HPDE6-E6E7 (cell line): ENCODE measurements at regions not wholly inside any gene's neighbourhood (a gene's known extent, or its start where the extent isn't known, plus 50 kb on each side); places are given as distances from the start of the nearest gene placed in this dataset.
"Not testable (repeated sequence)": the region's sequence is repeated elsewhere in the genome, so short reads cannot be mapped to it uniquely, and the experiment has no call there.

Experiments used
- DNase-seq: peaks from one replicate; pipeline ENCODE4 v3.0.0; 2011; ENCODE audit warnings: missing footprints; ENCODE audit errors: extremely low spot score

DNA sequence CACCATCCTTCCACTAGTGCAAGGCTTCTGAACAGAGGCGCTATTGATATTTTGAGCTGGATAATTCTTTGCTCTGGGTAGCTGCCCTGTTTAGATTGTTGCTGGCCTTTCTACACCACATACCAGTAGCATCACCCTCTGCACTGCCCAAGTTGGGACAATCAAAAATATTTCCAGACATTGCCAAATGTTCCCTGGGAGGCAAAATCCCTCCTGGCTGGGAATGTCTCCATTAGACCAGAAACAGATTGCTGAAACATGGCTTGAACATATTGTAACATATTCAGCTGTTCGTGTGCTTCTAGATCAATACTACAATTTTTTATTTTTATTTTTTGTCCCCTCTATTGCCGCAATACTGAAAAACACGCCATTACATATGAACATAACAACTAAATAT is 174.6 kb downstream of the ABCA8 start:
- no peak for DNase-seq

DNA sequence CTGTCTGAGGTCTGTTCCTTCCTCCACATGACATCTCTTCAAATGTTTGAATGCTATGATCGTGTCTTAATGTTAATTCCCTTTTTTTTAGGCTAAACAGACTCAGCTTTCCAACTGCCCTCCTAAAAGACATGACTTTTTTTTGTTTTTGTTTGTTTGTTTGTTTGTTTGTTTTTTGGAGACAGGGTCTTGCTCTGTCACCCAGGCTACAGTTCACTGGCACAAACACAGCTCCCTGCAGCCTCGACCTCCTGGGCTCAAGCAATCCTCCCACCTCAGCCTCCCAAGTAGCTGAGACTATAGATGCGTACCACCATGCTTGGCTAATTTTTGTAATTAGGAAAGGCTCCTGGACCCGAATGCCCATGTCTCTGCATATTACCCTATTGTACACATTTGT is 176.5 kb downstream of the ABCA8 start:
- no peak for DNase-seq

DNA sequence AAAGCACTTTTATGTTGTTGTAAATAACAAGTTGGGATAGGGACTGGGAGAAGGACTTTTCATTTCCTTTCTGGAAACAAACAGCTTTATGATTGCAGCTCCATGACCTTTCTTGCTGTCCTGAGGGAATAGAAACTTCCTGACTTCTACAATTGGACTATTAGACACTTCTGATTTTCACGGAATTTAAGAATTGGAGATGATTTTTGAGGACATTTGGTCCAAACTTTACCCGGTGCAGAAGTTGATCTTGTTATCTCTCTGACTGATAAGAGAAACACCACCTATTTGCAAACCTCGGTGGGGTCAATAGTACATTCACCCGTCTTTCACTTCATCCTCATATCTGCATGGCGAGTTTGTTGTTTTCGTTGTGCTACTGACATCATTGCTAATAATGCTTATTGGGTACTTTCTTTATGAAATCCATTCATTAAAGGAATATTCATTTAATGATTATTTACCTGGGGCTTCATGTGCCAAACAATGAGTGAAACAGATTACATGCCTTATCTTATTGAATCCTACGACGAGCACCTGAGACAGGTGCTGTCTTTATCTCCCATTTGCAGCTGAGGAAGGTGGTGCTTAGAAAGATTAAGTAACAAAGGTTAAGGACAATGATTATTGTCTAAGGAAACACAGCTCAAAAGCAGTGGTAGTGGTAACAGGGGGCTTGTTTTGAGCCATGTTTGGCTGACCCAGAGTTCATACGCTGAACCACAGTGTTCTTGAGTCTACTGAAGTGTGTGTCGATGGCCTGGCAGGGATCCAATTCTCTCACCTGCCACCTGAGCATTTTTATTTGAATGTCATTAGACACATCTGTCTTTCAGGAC is 176.9 kb upstream of the FAM20A start:
- no peak for DNase-seq

DNA sequence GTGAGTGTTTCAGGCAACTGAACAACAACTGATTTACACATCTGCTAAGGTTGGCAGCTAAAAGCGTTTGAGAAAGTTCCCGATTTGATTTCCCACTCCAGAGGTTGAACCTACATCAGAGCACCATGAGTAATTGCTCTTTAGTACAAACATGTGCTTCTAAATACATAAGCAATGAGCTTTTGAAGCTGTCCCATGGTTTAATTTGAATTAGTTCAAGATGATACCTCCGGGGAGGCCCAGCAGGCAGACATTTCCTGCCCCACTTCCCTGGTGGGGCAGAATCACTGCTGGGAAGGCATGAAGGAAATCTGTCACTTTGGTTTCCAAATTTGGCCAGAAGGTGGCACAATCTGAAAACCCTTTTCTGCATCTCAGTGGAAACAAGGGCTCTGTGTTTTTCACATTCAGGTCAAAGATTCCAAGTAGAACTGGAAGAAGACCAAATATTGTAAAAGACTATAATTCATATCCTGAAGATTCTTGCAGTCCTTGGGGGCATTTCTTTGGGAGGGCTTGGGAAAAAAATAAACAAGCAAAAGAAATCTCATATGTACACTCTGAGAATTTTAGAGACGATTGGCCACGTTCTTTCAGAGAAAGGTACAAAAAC is 176.2 kb upstream of the FAM20A start:
- peak; percentile 43 for DNase-seq

DNA sequence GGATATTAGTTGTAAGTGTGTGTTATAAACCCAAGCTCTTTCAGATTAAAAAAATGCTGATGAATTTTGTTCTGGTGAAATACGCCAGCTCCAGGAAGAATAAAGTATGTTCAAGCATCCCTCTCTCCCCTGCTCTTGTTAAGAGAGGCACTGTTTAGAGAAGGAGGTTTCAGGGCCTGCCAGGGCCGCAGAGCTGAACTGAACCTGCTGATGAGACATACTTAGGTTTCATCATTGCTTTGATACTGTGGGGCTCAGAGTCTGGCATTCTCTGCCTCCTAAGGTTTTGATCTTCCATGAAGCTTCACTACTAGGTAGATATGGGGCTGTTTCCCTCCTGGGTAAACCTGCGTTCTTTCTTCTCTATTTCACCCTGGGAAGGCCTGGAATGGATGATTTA is 175.3 kb upstream of the FAM20A start:
- no peak for DNase-seq

DNA sequence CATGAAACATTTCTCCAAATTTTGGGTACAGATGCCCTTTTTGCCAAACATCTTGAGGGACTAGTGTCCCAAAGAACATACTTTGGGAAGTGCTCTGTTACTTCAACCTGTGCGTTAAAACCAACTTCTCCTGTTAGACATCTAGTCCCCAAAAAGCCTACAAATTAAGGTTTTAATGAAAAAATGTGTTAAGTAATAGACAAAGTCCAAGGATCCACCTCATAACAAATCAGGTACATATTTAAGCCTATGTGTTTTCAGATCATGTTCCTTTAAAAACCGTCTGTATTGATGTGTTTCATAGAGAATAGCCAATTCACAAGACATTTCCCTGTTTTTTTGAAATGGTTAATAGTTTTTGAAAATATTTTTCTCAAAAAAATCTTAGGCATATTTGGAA is 174.8 kb upstream of the FAM20A start:
- no peak for DNase-seq

DNA sequence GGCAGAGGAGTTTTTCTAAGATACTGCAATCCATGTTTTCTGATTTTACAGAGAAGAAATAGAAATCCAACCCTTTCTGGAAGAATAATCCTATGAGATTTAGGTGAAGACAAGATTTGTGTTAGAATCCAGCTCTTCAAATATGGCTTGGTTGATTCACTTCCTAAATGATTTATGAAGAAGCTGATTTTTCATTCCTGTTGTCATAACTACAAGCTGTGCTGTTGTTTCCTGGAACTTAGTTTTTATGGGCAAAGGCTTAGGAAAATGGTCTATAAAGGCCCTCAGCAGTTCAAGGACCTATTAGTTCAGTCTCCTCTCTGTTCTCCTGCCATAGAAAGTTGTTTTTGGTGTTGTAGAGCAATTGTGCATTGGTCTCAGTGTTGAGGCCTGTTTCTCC is 174.2 kb upstream of the FAM20A start:
- DNase-seq, result no peak

DNA sequence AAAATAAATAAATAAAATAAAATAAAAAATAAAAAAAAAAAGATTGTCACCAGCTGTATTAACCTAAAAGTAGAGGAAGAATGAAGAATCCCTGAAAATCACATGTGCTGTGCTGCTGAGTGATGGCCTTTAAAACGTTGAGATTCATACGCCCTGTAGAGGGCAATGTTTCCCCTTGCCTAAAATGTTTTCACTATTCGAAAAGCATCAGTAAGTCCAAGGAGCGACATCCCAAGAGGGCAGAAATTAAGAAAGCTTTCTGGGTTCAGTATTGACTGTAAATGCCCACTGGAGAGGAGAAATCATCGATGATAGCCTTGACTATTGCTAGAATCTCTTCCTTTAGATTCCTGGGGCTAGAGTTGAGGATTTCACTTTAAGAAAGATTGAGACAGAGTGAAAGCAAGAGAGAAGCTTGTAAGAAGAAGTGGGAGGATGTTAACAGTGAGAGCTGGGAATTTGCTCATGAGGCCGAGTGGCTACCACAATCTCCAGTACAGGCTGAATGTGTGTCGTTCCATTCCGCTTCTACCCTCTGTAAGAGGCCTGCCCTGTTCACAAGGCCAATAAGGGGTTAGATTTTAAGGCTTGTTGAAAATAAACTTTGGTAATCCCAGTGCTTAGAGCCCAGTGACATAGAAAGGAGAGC is 170.8 kb upstream of the FAM20A start:
- DNase-seq, result peak; percentile 34

DNA sequence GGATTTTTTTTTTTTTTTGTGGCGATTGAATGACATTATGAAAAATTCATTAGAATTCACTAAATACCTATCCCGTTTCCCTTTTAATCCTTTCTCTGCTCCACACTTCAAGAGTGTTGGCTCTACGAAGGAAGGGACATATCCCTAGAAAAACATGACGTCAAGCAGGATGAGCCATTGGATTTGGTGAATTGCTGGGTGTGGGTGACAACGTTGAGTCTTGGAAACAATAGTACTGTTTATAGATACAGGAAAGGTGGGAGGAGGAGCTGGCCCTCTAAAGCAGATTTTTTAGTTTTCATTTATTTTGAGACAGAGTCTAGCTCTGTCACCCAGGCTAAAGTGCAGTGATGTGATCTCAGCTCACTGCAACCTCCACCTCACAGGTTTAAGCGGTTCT is 167.6 kb upstream of the FAM20A start:
- no peak for DNase-seq

DNA sequence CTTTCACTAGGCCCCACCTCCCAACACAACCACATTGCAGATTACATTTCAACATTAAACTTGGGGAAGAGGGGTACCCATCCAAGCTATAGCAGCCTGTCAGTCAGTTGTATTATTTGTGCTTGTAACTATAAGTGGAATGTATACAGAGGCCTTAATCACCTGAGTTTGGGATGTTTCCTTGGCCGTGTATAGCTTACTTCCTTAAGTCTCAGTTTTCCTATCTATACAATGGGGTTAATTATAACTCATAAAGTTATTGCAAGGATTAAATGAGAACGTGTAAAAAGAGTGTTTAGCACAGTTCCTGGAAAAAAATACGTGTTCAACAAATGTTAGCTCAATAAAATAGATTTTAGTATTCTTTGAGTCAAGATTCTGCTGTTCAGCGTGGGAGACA is 165.5 kb upstream of the FAM20A start:
- no peak for DNase-seq

DNA sequence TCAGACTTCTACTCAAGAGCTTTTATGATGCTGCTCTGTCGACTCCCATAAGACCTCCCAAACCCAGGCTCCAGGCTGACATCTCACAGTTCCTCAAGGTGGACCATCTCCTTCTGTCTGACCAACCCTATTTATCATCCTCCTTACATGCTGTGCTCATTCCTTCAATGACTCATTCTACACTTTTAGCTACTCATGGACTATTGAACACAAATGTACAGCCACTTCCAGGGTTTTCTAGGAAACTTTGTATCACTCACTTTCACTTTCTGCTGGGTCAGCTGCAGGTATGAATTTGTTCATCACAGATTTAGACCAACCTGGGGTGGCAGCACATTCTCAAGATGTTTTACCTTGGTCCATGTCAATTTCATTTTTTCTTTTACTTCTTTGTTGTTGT is 162.4 kb upstream of the FAM20A start:
- peak; percentile 7 for DNase-seq

DNA sequence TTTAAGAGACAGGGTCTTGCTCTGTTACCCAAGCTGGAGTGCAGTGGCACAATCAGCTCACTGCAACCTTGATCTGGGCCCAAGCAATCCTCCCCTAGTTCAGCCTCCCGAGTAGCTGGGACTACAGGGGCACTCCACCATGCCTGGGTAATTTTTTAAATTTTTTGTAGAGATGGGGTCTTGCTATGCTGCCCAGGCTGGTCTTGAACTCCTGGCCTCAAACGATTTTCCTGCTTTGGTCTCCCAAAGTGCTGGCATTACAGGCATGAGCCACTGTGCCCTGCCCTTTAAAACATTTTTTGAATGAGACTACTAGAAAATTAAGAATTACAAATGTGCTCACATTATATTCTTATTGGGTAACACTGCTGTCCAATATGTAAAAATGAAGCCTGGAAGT is 161.7 kb upstream of the FAM20A start:
- DNase-seq, result no peak

DNA sequence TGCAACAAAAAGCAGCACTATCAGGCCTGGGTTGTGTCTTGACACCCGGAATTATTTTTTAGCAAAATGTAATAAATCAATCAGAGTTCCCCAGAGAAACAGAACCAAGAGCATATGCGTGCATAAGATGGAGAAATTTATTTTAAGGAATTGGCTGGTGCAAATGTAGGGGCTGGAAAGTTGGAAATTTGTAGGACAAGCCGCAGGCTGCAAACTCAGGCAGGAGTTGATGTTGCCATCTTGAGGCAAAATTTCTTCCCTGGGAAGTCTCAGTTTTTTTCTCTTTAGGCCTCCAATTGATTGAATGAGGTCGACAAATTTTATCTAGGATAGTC is 158.9 kb upstream of the FAM20A start:
- no peak for DNase-seq

DNA sequence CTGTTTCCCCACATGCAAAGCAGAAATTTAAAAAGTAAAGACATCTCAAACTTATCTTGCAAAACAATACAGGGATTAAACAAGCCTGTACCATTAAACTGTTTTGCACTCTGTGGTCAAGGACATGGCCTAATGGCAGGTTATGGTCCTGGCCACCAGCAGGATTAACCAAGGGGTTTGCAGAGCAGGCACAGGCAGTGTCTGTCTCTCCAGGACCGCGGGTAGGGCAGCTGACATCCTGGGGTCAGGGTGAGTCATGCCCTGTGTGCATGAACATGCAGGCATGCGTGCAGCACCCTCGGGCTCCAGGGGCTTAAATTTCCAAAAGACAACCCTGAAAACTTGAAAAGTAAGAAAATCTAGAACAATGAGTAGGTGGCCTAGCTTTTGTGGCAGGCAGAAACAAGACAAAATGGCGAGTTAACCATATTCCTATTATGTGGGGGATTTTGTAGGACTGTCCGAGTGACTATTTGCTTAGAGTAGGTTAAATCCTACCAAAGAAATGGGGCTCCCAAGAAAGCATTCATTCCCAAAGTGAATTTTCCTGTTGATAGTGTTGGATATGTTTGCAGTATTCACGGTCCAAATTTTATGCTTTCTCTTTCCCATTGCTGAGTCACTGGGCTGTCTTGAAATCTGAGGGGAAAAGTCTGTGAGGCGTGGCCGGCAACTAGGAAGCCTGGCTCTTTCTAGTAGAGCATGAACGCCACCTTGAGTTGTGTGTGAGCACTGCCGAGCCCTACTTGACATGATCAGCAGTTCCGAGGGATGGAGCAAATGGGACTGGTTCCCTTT is 158.4 kb upstream of the FAM20A start:
- DNase-seq, result peak; percentile 91

DNA sequence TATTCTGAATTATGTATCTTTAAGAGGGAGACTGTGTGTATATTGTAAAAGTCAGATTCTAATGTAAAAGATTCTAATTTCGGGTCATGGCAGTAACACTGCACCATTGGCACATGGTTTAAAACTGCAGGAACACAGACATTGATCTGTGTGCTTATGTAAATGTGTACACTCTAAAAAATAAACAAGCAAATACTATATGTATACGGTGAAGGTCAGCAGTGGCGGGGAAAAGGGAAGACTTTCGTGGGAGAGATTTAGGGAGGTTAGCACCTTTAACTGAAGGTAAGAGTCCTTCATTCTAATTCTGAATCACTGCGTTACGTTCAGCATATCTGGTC is 157.8 kb upstream of the FAM20A start:
- DNase-seq, result no peak

DNA sequence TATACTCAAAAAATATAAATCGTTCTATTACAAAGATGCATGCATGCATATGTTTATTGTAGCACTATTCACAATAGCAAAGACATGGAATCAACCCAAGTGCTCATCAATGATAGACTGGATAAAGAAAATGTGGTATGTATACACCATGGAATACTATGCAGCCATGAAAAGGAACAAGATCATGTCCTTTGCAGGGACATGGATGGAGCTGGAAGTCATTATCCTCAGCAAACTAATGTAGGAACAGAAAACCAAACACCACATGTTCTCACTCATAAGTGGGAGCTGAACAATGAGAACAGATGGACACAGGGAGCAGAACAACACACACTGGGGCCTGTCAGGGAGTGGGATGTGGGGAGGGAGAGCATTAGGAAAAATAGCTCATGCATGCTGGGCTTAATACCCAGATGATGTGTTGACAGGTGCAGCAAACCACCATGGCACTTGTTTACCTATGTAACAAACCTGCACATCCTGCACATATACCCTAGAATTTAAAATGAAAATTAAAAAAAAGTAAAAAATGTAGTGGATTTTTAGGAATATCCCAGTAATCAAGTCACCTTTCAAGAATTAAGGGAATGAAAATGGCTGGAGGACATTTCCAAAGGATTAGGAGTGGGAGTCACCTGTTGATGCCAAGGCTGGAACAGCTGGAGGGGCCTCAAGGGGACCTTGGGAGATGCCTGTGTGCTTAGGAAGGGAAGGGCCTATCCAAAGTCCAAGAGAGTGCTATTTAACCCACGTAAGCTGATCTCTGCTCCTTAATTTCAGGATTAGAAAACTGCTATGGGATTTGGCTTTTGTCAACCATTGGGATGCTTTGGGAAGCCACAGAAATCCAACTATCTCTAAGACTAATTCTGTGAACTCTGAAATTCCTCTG is 156.9 kb upstream of the FAM20A start:
- not testable (repeated sequence) for DNase-seq

DNA sequence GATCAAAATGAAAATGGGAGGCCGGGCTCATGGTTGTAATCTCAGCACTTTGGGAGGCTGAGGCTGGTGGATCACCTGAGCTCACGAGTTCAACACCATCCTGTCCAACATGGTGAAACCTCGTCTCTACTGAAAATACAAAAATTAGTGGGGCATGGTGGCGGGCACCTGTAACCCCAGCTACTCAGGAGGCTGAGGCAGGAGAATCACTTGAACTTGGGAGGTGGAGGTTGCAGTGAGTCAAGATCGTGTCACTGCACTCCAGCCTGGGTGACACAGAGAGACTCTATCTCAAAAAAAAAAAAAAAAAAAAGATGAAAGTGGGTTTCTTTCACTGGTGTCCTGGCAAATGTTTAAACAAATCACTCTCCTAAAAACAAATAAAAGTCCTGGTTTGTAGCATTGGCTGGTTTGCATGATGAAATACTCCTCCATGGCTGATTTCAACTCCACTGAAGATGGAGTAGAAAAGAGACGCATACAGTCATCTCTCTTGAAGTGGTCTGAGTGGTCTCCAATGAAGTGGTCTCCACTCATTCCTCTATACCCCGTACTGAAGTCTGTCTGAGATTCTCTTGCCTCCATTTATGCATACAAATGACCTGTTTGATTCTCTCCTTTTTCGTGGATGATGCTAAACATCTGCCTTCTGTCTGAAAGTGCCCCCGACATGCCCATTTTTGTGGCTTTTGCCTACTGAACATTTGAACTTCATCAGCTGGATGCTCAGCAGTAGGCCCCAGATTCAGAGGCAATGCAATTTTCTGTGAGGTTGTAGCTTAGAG is 153.0 kb upstream of the FAM20A start:
- no peak for DNase-seq

DNA sequence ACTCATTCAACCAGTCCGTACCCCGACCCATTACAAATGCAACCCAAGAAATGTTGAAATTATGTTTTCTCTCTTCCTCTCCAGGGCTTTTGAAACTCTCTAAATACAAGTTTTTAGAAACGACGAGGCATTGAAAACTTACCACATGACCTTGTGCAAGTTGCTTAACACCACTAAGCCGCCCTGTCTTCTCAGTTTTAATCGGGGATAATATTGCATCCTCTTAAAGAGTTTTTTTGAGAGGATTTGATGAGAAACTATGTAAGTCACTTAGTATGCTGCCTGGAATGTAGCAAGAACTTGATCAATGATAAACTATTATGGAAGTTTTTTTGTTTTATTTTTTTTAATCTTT is 149.0 kb upstream of the FAM20A start:
- no peak for DNase-seq

DNA sequence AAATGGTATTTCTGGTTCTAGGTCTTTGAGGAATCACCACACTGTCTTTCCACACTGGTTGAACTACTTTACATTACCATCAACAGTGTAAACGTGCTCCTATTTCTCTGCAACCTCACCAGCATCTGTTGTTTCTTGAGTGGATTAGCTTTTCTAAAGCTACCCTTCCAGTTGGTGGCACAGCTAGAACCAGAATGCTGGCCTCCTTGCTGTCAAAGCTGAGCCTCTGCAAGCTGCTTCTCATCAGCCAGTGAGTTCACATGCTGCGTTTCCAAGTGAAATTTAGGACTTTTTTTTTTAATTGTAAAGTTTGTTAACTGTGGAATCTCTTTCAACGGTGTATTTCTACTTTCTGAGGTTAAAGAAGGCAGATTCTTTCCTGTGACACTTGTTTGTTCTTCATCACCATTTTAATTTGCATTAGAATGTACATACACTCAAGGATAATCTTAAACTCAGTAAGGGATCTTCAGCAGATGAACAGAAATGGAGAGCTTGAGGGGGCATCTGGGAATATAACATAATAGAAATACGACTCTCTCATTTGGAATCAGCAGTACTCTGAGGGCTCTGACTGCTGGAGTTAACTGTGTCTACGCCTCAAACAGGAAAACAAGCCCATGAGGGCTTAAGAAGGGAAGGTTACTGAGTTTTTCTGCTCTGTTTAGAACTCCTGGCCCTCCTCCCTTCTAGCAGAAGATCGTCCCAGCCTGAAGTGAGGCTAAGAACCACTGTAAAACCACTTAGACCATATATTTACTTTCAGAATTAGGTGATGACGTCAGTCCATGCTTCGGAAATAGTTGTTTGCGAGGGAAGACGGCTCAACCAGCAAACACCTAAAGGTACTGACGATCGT is 148.4 kb upstream of the FAM20A start:
- DNase-seq, result no peak

DNA sequence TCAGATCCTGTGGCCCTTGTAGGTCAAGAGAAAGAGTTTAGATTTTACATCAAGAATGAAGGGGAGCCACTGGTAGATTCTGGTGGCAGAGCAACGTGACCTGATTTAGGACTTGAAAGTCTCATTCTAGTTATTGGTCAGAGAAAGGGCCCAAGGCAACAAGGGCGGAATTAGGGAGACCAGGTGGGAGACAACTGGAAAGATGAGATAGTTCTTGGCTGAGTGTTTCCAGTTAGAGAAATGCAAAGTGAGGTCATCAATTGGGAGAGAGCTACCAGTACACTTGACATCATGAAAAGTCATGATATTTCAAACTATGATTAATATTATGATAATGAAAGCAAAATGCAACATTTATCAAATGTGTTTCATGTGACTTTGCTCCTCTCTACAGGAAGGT is 147.2 kb upstream of the FAM20A start:
- DNase-seq, result no peak
